SIG-M5 treated with dmso at 0.1 percent for 504 hours (cell line): ENCODE measurements at regions not wholly inside any gene's neighbourhood (a gene's known extent, or its start where the extent isn't known, plus 50 kb on each side); places are given as distances from the start of the nearest gene placed in this dataset.

Experiments
- DNase-seq: peaks from one replicate; lab custom pipeline; 2025; ENCODE audit not compliant: unreplicated experiment; lab: John Stamatoyannopoulos, UW

DNA sequence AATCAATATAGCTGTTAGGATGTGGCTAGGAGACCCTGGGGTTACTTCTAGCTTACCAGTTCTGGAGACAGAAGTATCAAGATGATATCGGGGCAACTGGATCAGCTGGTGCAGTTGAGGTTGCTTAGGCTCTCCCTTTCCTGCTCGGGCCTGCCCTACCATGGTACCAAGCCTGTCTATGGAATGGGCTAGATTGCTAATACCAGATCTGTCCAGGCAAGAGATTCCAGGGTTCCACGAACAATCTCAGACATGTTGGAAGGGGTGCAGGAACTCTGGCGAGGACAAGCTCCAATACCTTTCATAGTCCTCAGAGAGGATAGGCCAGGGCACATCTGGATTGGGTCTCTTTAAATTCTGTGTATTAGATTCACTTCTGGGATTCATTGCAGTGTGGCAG, 53.8 kb downstream of the ADM start:
- DNase-seq, result no peak

DNA sequence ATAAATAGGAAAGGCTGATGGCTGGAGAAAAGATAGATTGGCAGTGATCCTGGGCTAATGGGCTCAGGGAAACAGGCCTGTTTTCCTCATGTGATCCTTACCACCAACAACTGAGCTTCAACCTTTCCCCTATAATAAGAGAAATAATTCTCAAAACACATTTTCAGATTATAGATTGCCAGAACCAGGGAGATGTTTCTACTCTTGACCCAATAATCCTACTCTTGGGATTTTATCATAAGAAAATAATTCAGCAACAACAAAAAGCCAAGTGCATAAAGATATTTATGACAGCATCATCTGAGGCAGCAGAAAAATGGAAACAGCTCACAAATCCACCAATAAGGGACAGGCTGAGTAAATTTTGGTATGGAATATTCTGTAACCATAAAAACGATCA, 54.3 kb downstream of the ADM start:
- DNase-seq, result no peak

DNA sequence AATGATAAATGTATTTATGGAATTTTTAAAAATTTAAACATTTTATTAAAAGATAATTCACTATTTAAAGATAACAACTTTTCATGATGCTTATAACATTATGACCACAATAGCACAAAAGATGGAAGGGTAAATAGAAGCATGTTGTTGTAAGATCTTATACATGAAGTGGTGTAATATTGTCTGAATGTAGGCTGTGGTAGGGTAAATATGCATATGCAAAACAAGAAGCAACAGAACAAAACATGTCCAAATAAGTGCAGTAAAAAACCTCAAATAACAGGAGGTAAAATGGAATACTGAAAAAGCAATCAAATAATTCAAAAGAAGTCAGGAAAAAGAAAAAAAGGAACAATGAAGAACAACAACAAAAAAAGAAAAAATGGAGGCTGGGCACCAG, 56.0 kb downstream of the ADM start:
- DNase-seq, result no peak

- DNase-seq, result no peak
Observed at GRCh38 chr11:10365045-10365444, 60.2 kb downstream of the ADM start.

DNA sequence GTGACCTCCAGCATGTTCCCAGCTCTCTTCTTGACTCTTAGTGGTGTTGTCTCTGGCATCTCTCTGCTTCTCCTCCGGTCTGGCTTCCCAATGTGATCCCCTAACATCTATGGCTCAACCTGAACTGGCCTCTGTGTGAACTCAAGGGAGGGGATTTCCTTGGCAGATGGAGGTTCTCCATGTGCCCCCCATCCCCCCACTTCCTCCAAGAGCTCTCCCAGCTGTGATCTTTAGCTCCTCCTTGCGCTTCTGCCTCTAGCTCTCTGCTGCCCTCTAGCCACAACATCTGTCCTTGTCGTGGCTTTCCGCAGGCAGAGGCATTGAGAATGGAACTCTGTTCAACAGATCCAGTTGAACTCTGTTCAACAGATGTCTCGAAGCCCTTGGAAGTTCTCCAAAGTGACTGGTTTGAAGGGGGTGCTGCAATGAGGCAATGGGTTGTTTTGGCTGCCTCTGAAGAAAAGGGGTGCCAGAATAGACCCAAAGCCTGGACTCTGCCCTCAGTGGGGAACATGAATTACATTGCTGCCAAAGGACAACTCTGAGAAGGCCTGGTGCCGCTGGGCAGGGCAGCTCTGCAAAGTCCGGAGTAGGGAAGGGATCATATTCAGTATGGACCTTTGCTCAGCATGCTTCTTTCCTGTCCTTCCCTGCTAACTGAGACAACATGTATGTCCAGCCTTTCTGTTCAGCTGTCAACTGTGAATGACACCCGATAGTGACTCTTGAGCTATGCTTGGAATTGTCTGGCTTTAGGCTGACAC, 61.9 kb downstream of the ADM start:
- peak; percentile 84 for DNase-seq

- DNase-seq, result no peak
Observed at GRCh38 chr11:10371926-10372641, 67.2 kb downstream of the ADM start.

DNA sequence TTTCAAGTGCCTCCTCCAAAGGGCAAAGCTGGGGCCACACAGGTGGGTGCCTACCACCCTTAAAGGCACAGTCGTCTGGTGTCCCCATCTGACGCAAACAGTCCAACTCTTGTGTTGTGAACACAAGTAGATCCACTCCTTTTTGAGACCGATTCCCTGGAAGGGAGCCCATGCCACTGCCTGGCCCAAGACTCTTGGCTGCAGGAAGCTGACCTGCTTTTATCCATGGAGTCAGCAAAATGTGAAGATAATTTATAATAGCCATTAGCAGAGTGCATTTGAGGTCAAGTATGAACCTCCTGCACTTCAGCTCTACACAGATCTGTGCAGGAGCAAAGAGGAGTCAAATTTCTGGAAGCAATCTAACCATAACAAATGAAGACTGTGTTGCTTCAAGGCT, 68.5 kb downstream of the ADM start:
- DNase-seq, result no peak

- no peak for DNase-seq
Observed at GRCh38 chr11:10373929-10374328, 69.1 kb downstream of the ADM start.

GRCh38 chr11:10374386-10374785, 69.5 kb downstream of the ADM start:
- no peak for DNase-seq

- DNase-seq, result no peak
Observed at GRCh38 chr11:10375280-10375971, 70.6 kb downstream of the ADM start.

DNA sequence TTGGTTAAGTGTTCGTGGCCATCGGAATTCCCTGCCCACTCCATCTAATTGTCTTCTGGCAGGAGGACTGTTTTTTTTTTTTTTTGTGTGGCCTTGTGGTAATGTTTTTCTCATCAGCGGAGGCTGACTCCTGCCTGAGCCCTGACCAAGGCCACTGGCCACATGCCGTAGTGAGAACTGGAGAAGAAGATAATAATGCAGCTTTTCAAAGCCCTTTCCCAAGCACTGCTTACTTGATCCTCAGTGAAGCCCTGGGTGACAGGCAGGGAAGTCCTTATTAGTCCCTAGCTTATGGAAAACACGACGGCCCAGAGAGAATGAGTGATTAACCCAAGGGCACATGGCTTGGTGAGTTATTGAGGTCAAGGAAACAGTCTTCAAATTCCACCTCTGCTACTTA, 71.2 kb downstream of the ADM start:
- no peak for DNase-seq

GRCh38 chr11:10377183-10377582, 72.3 kb downstream of the ADM start:
- no peak for DNase-seq

- DNase-seq, result no peak
Observed at GRCh38 chr11:10378362-10378761, 73.5 kb downstream of the ADM start.

- no peak for DNase-seq
Observed at GRCh38 chr11:10379022-10379421, 74.1 kb downstream of the ADM start.

DNA sequence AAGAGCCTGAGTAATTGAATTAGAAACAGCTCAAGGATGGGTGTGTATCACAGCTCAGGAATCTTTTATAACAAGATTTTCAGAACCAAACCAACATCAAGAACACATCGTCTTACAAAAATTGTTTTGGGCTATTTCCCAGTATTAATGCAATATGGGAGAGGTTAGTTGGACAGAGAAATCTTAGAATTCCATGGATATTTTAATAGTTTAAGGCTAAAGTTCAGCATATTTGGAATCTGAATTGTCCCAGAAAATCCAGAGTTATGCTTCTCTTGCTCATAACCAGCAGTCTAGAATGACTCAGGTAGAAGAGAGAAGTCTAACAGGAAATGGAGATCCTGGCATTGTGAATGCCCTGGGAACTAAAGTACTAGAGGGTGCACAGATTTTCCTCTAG, 74.6 kb downstream of the ADM start:
- DNase-seq, result no peak

- no peak for DNase-seq
Observed at GRCh38 chr11:10379871-10380568, 75.0 kb upstream of the AMPD3 start.

- no peak for DNase-seq
Observed at GRCh38 chr11:10380921-10381320, 74.1 kb upstream of the AMPD3 start.

DNA sequence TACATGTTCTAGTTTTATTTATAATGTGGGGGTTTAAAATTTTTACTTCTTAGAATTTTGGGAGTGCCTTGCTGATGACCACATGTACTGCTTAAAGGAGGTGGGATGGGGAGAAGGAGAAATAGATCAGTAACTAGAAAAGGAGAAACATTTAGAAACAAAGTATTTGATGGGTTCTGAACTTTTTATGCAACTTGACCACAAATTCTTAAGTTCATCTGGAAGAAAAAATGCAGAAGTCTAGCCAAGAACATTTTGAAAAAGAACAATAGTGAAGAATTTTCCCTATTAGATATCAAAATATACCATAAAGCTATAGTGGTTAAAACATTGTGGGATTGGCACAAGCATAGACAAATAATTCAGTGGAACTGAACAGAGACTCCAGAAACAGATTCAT, 73.3 kb upstream of the AMPD3 start:
- DNase-seq, result no peak

GRCh38 chr11:10382518-10382917, 72.5 kb upstream of the AMPD3 start:
- DNase-seq, result no peak

GRCh38 chr11:10385696-10386095, 69.4 kb upstream of the AMPD3 start:
- no peak for DNase-seq

GRCh38 chr11:10386361-10386760, 68.7 kb upstream of the AMPD3 start:
- no peak for DNase-seq

GRCh38 chr11:10386861-10387205, 68.2 kb upstream of the AMPD3 start:
- DNase-seq, result no peak
